ENCODE measurements at regions not wholly inside any gene's neighbourhood (a gene's known extent, or its start where the extent isn't known, plus 50 kb on each side); places are given as distances from the start of the nearest gene placed in this dataset.

DNA sequence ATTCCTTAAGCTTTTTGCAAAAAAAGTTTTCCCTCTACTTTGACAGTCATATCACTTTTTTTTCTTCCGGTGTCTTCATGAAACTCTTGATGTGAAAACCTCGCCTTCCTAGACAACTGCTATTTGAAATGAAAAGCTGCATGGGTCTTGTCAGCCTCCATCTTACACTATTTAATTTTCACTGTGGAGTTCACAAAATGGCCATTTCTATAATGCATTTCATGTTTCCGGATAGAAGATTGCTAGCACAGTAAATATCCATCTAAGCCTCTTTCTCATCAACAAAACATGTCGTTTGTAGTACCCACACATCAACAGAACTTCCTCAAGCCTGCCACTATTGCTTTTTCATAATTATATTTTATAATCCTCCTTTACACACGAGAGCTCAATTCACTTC lies 204.9 kb upstream of the ID4 start:
- DNase-seq (ENCODE audit: insufficient read length, low spot score) (no peak), FAIRE-seq (no peak)

DNA sequence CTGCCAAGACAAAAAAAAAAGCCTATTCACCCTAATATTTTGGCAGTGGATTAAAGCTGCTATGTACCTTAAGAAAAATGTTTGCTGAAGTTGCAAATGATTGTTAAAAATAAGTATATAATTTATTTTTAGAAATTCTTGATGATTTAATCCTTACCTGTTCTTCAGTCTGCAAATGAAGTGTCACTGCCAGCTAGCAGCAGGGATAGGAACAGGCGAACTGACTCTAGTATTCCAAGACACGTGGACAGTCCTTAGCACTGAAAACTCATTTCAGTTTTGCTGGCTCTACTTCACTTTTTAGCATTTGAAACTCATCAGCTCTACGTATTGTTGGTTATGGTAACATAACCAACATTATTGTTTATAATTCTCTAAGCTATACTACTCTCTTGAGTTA lies 204.4 kb upstream of the ID4 start:
- DNase-seq (ENCODE audit: insufficient read length, low spot score): no peak
- FAIRE-seq: no peak

DNA sequence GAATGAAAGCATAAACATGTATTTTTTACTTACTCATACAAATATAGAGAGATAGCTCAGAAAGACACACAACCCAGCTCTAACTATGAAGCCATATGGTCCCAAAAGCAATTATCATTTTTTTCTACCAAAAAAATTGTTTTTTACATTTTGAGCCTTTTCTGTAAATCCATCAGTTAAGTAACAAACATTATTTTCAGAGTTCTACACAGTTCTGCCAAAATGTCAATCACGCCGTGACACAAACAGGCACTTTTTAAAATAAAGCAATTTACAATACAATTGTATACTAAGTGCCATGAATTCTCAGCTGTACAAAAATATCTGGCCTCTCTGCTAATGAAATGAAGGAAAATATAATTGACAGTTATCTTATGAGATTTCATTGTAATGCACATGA lies 201.4 kb upstream of the ID4 start:
- no peak for FAIRE-seq
- no peak for DNase-seq (ENCODE audit: insufficient read length, low spot score)

DNA sequence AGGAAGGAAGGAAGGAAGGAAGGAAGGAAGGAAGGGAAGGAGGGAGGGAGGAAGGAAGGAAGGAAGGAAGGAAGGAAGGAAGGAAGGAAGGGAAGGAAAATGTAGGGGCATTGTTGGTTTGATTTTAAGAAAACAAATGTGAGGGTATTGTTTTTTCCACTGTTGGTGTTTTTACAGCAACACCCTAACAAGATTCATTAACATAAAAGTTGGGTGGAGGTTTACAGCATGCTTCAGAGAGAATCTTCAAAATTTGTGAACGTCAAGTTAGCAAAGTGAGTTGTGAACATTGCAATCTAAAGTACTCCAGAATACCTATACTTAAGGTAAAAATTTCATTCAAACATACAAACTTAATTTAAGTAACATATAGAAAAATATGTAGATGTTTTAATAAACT lies 200.2 kb upstream of the ID4 start:
- FAIRE-seq: no peak
- no peak for DNase-seq (ENCODE audit: insufficient read length, low spot score)

DNA sequence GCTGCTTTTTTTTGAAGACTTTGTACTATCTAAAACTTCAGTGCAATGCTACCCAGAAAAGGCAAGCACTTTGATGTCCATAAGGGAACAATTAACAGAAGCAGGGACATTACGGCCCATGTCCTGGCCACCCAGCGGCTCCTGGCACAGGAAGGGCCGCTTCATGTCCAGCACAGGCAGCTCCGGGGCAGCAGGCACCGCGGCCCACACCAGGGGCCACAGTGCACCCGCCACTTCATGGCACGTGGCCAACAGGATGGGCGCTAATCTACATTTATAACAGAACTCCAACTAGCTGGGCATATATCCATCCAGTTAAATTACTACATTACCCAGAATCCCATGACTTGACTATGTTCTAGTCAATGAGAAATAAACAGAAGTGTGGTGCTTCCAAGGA lies 198.2 kb upstream of the ID4 start:
- FAIRE-seq (no peak), DNase-seq (ENCODE audit: insufficient read length, low spot score) (no peak)

DNA sequence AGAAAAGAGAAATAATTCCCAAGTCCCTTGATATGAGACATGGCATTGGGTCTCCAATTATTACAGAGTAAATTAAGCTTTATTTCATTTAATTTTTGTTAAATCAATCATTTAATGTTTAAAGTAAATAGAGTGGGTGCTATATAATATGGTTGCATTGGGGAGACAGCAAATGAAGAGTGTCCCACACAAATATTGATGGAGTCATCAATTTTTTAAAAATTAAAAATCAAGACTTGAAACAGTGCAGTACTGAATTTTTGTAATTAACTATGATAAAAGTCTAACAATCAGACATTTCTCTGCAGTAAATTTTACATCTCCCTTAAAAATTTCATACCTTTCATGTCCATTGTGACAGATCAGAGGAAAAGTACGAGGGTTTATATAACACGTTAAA lies 193.9 kb upstream of the ID4 start:
- no peak for DNase-seq (ENCODE audit: insufficient read length, low spot score)
- FAIRE-seq: no peak

DNA sequence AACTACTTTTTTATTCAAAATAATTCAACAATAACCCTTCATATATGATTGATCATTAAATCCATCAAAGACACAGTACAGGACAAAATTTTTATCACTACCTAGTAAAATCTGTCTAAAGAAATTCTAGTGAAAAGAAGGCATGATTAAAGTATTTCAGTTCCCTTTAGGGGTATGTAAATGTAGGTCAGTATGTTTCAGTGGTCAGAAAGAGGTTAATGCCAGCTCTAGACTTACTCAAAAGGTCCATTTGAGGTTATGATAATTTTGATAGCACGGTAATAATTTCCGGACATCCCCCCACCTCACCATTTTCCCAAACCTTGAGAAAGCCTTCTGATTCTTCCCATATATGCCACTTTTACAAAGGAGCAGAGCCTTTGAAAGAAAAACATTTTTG lies 193.5 kb upstream of the ID4 start:
- no peak for DNase-seq (ENCODE audit: insufficient read length, low spot score)
- no peak for FAIRE-seq

DNA sequence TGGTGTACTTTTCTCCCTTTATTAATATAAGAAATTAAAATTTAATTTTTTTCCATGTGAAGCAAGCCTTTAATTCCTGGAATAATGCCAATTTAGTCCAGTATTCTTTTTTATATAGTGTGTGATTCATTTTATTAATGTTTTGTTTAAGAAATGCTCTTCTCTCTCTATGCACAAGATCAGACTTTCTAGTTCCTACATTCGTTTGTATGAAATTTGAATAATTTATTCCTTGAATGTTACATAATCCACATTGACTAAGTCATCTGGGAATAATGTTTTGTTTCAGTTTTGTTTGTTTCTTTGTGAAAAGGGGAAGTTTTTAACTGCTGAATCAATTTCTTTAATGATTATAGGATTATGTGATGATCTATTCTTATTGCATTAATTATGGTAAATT lies 181.4 kb upstream of the ID4 start:
- DNase-seq (ENCODE audit: insufficient read length, low spot score): no peak
- FAIRE-seq: no peak

DNA sequence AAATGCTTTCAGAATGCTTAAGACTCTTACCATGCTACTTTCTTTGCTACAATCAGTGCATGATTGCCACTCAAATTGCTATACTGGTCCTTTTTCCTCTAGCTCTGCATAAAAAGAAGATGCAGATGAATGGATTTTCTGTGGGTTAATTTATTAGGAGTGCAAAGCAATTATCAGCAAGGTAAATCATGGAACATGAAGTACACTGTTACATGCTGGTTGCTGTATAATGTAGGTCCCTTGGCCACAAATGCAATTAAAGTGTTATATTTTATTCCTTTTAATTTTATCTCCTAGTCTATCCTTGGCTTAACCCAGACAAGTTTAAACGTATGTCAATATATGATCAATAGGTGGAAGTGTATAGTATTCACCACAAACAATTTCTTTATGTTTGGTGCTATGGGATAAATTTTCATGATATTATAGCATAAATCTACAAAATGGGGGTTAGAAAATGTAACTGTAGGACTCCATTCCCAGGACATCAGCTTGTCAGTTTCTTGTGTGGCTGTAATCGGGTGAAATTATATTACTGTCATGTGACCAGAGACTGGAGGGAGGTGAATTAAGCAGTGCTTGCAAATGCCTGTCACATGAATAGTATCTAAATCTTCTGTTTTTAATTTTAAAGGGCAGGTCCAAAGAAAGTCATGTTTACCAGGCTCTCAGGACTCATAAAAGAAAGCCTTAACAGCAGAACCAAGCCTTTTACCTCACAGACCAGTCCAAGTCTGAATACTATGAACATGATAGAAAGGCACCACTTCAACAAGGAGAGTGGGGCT lies 176.9 kb upstream of the ID4 start:
- DNase-seq (ENCODE audit: insufficient read length, low spot score): no peak
- no peak for FAIRE-seq

DNA sequence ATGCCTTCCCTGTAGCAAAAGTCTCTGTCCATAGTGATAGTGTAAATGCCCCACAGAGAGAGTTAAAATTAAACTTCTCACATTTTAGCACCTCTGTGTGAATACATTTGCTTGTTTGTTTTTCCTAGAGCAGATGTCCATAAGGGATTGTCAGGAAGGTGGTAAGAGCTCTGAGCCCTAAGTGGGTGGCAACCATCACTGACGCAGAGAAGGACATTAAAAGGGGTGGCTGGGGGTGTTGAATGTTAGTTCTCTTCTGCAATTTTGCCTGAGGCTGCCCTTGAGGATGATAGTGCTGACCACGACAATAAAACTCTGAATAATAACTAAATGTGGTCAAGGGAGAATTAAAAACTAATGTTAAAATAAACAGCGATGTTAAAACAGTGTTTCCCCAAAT lies 174.3 kb upstream of the ID4 start:
- no peak for DNase-seq (ENCODE audit: insufficient read length, low spot score)

DNA sequence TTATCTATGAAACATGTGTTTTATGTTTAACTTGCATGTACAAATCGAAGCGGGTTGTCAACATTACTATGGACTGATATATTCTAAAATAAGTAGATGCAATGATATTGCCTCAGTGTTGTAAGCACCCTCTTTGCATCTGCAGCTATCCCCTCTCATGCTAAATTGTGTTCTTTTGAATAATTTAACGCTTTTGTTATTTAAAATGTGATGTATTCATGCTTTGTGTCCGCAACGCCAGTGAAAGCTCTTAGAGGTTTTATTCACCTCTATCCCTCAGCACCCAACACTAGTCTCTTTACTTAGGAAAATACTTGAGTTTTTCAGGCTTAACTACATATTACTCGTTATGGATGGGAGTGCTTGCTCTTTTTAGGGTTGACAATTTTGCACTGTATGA lies 173.7 kb upstream of the ID4 start:
- FAIRE-seq: no peak
- DNase-seq (ENCODE audit: insufficient read length, low spot score): no peak

More for the DNA sequence above, 174.3 kb upstream of the ID4 start:
- FAIRE-seq: no peak

DNA sequence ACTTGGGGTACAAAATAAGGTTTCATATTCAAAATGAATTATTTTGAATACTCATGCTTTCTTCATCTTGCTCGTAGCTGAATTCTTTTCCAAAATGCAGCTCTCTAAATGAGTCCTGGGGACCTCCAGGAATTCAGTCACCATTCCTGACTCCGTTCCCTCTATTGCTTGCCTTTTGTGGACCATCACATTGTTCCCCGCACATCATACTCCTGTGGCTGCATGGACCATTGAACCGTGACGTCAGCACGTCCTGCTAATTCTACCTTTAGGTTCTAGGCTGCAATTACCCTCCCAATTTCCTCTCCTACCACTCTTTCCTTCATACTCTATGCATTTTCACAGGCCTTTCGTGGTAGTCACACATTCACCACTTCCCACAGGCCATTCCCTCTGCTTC lies 173.1 kb upstream of the ID4 start:
- FAIRE-seq (no peak), DNase-seq (ENCODE audit: insufficient read length, low spot score) (no peak)

DNA sequence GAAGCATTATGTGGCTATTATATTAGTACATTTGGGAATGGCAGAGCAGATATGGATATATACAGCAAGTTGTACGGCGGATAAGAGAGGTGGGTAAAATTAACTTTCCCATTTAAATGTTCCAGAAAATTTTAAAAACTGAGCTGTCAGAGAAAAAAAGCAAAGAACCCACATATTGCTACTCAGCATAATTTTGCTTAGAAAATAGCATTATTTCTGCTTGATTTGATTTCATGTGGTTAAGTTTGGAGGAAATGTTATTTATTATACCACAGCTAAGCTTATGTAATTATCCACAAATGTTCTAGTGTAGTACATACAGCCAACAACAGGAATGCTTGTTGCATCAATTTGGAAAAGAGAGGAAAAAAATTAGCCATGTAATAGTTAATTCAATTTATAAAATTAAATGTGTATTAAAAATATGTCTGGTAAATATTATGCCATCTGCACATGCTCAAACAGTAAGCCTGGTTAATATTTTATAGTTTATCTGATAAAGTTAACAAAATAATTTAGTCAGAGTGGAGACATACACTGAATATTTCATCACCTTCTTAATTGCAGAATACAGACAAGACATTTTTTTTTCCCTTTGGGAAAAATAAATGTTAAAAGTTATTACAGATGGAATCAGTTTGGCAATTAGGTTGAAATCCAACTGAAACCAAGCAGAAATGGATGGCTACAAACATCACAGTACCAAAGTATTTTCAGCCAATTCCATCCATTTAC lies 172.1 kb upstream of the ID4 start:
- FAIRE-seq (no peak), DNase-seq (ENCODE audit: insufficient read length, low spot score) (no peak)

DNA sequence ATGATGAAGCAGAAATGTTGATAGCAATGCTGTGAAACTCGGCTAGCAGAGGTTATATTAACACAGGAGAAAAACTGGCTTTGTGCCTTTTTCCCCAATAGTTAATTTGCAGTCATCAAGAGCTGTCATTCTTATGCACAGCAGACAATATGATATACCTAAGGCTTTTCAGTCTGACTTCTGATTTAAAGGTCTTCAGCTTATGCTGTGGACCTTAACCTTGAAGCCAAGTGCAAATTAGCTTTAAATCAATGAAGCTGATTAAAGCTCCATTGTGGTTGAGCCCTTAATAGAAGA lies 171.6 kb upstream of the ID4 start:
- FAIRE-seq: no peak

DNA sequence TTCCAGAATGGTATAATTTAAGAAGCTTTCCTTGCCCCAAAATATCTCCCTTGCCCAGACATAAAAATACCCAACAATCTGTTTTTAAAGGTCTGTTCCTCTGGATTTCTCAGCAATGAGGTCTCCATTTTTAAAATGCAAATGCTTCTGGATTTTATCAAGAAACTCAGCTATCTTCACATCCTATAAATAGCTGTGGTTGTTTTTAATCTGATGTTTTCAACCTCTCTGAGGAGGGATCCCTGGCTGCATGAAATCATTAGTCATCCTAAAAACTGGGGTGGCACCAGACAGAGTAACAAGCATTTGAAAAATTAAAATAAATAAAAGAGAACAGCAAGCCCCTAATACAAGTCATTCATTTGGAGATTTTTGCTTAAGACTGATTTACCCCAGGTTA lies 168.5 kb upstream of the ID4 start:
- DNase-seq (ENCODE audit: insufficient read length, low spot score) (no peak), FAIRE-seq (no peak)

More for the DNA sequence above, 171.6 kb upstream of the ID4 start:
- no peak for DNase-seq (ENCODE audit: insufficient read length, low spot score)

DNA sequence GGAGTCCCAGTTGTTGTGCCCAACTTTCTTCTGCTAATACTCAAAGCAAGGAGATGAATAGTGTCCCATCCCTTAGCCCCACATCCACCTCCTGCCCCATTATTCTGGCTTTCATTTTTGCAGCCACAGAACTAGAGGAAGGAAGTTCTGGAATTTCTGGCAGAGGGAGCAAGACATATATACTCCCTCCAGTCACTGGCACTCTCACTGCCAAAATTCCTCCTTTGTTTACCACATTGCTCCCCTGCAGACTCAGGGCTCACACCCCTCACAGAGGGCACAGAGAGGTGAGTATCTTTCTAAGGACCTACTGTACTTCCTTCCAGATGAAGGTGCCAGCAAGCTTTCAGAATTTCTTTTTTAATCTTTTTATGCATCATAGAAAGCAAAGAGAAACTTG lies 168.0 kb upstream of the ID4 start:
- DNase-seq (ENCODE audit: insufficient read length, low spot score) (no peak), FAIRE-seq (no peak)

DNA sequence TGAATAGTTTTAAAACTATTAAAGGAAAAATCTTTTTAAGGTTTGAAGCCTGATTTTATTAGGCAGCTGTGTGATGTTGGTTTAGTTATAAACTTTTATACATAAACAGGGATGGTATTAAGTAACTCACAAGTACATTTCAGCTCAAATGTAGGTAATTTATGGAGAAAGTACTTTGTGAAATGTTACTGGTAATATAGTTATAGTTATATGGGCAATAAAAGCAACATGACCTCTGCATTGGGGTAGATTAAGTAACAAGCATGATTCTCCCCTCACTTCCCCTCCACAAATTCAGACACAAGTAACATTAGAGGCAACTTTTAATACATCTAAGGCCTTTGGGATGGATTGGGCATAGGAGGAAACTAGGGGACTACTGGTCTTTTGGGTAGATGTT lies 154.3 kb upstream of the ID4 start:
- no peak for DNase-seq (ENCODE audit: insufficient read length, low spot score)
- no peak for FAIRE-seq

DNA sequence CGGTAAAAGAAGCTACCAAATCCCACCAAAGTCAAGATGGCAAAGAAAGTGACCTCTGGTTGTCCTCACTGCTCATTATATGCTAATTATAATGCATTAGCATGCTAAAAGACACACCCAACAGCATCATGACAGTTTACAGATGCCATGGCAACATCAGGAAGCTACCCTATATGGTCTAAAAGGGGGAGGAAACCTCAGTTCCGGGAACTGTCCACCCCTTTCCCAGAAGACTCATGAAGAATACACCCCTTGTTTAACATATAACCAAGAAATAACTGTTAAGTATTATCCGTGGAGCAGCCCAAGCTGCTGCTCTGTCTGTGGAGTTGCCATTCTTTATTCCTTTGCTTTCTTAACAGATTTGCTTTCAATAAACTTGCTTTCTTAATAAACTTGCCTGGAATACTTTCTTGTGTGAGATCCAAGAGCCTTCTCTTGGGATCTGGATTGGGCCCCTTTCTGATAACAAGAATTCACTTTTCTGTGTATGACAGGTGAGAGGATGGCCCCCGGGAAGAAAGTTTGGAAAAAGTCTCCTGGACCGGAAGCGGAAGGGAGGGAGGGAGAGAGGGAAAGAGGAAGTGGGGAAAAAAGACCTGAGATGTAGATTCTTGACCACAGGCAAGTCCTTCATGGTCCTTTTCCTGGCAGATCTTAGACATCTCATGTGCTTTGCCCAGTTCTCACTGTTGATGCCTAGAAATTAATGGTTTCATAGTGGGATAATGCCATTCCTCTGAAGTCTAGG lies 146.7 kb upstream of the ID4 start:
- DNase-seq (ENCODE audit: insufficient read length, low spot score): no peak
- FAIRE-seq: no peak

DNA sequence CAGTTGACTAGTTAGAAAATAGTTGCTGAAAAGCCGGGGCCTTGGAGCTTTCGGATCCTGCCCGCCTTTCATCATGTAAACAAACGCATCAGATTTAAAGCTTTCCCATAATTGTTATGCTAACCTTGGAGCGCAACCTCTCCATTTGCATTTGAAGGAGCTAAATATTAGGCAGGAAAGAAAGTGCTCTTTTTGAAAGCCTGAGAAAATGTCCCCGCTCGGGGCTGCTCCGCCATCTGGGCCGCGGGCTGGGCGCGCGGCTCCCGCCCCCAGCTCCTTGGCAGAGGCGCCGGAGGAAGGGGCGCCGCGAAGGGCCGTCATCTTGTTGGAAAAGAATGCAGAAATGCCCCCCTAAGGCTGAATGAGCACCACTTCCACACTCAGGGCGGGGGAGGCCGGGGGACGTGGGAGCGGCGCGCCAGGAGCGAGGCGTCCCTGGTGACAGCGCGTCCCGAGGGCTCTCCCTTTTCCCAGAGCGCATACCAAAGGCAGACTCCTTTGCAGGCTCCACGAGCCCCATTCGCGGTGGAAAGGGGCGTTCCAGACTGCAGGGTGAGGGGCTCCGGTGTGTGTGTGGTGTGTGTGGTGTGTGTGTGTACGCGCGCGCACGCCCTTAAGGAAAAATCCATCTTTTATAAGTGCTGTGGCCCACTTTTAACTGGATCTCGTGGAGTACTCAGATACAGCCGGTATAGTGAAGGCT lies 145.6 kb upstream of the ID4 start:
- no peak for DNase-seq (ENCODE audit: insufficient read length, low spot score)
- no peak for FAIRE-seq

DNA sequence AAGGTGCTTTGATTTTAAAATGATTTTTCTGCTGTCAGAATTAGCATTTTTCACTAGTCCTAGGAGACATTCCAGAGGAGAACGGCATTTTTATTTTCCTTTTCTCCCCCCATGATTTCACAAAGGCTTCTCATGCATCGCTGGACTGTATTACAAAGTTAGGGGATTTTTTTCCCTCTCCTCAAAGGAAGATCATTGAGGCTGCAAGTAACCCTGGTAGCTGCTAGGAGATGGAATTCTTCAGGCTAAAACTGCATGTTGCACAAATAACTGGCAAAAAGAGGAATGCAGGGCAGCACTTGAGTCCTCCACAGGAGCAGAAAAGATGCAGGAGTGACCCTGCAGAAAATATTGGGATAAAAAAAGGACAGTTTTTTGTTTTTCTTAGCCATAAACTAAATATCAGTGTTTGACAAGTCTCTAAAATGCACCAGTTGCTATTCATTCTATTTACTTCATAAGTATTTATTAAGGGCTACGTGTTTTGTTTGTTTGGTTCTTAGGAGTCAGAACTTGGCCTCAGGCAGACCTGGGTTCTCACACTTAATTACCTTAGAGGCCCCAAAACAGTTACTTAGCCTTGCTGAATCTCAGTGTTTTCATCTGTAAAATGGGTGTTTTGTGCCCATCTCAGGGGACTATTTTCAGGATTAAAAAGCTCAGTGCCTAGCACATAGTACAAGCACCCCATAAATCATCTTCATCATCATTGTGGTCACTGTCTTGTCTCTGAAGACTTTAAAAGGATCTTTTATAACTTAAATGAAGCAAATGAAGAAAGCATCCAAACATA lies 144.5 kb upstream of the ID4 start:
- FAIRE-seq (no peak), DNase-seq (ENCODE audit: insufficient read length, low spot score) (no peak)

DNA sequence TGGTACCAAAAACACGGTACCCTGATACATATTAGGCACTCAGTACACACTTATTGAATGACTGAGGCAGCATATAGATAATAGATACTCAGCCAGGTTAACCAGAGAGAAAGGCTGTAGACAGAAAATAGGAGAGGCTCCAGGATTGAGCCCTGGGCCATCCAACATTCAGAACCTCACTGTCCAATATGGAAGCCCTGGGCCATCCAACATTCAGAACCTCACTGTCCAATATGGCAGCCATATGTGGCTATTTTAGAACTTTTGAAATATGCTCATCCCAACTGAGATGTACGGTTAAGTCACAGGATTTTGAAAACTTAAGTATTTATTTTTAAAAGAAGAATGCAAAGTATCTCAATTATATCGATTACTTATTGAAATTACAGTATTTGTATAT lies 142.5 kb upstream of the ID4 start:
- no peak for DNase-seq (ENCODE audit: insufficient read length, low spot score)
- FAIRE-seq: no peak

All from HTR-8/SVneo (cell line).